ENCODE measurements at regions not wholly inside any gene's neighbourhood (a gene's known extent, or its start where the extent isn't known, plus 50 kb on each side); places are given as distances from the start of the nearest gene placed in this dataset.

DNA sequence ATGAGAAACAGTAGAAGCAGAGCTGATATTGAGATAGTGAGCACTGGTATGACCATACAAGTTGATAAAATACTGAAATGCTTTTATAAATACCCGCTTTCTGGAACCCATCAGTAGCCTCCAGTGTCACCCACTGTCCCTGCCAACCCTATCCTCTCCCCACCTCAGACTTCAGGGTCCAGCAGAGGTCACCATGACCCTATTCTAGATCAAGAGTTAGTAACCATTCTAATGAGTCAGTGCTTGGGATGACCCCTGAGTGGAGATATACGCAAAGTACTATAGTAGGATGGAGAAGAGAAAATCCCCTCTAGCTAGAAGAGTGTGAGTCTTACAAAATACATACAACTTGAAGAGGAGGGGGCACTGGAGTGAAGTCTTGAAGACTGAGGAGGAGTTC, 297.9 kb upstream of the BRINP1 start:
- DNase-seq, result no peak
- no peak overlapping the region for H2AK5ac ChIP-seq (ENCODE audit: low read length, severe bottlenecking)
- H3K23ac ChIP-seq (ENCODE audit: low read length in 2 of 2), result no peak overlapping the region
- no peak overlapping the region for H3K18ac ChIP-seq (ENCODE audit: low read depth in 1 of 2, low read length in 2 of 2)
- no peak overlapping the region for H2BK15ac ChIP-seq (ENCODE audit: low read depth, poor library complexity, severe bottlenecking)
- no peak overlapping the region for H2BK5ac ChIP-seq (ENCODE audit: low read depth, low read length, poor library complexity, severe bottlenecking)
- H3K27ac ChIP-seq (ENCODE audit: low read length, poor library complexity, severe bottlenecking), result no peak overlapping the region
- H3K79me1 ChIP-seq (replicated peaks; ENCODE audit: low read length, poor library complexity, severe bottlenecking), result no peaks in the 10 kb centered on the region
- no peak overlapping the region for H2BK12ac ChIP-seq (ENCODE audit: low read length in 2 of 2)
- no peaks in the 10 kb centered on the region for H3K27me3 ChIP-seq (ENCODE audit: control insufficient read depth in 1 of 2, insufficient read depth in 1 of 2, low read length in 2 of 2)
- H3K14ac ChIP-seq (ENCODE audit: low read length in 2 of 2), result no peak overlapping the region
- H3K9me3 ChIP-seq (ENCODE audit: control insufficient read depth, low read length), result no peaks in the 10 kb centered on the region
- H3K4me1 ChIP-seq (ENCODE audit: control insufficient read depth, insufficient read depth, low read depth, low read length), result no peaks in the 10 kb centered on the region
- H3K4ac ChIP-seq (ENCODE audit: low read depth in 1 of 2, low read length in 2 of 2), result no peak overlapping the region
- H4K8ac ChIP-seq (ENCODE audit: low read length), result no peak overlapping the region
- no peak overlapping the region for H3K4me3 ChIP-seq (ENCODE audit: insufficient read depth in 1 of 2, low read depth in 1 of 2, low read length in 2 of 2)
- no peak overlapping the region for H2AFZ ChIP-seq (ENCODE audit: low read depth, low read length)
- no peaks in the 10 kb centered on the region for H3K36me3 ChIP-seq (ENCODE audit: control insufficient read depth in 1 of 2, insufficient read depth in 2 of 2, low read depth in 1 of 2, low read length in 2 of 2)
- H2BK120ac ChIP-seq (ENCODE audit: low read depth, low read length), result no peak overlapping the region
- no peak overlapping the region for H3K4me2 ChIP-seq (ENCODE audit: low read length, poor library complexity, severe bottlenecking)
- 44% methylated on average over 2 of the region's 2 CpGs for WGBS
- H3K9ac ChIP-seq (ENCODE audit: low read length), result no peak overlapping the region
- no peak overlapping the region for H4K91ac ChIP-seq (ENCODE audit: low read length)

DNA sequence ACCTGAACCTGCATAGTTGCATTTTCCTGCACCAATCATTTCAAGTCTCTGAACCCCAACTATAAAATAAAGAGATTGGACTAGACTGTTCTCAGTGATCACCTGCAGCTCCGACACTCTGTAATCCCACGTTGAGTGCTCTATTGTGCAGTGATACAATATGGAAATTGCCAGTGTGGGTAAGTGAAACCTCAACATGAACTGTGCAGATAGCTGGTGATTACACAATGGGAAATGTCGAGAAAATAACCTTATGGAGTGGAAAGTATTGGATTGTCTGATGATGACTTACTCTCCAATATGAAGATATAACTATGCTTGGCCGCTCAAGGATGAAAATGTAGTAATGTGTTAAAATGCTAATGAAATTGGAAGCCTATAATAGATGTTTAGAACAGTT, 293.1 kb upstream of the BRINP1 start:
- no peak overlapping the region for H2AK5ac ChIP-seq (ENCODE audit: low read length, severe bottlenecking)
- no peak overlapping the region for H2BK15ac ChIP-seq (ENCODE audit: low read depth, poor library complexity, severe bottlenecking)
- H4K8ac ChIP-seq (ENCODE audit: low read length), result no peak overlapping the region
- H3K79me1 ChIP-seq (replicated peaks; ENCODE audit: low read length, poor library complexity, severe bottlenecking), result no peaks in the 10 kb centered on the region
- H2BK12ac ChIP-seq (ENCODE audit: low read length in 2 of 2), result no peak overlapping the region
- DNase-seq, result no peak
- no peak overlapping the region for H3K23ac ChIP-seq (ENCODE audit: low read length in 2 of 2)
- WGBS, result 60% methylated on average over 4 of the region's 4 CpGs
- H3K9ac ChIP-seq (ENCODE audit: low read length), result no peak overlapping the region
- H3K36me3 ChIP-seq (ENCODE audit: control insufficient read depth in 1 of 2, insufficient read depth in 2 of 2, low read depth in 1 of 2, low read length in 2 of 2), result no peaks in the 10 kb centered on the region
- no peak overlapping the region for H4K91ac ChIP-seq (ENCODE audit: low read length)
- no peak overlapping the region for H3K4me2 ChIP-seq (ENCODE audit: low read length, poor library complexity, severe bottlenecking)
- no peak overlapping the region for H2BK120ac ChIP-seq (ENCODE audit: low read depth, low read length)
- H3K9me3 ChIP-seq (ENCODE audit: control insufficient read depth, low read length), result no peaks in the 10 kb centered on the region
- H3K27ac ChIP-seq (ENCODE audit: low read length, poor library complexity, severe bottlenecking), result no peak overlapping the region
- no peak overlapping the region for H3K4me3 ChIP-seq (ENCODE audit: insufficient read depth in 1 of 2, low read depth in 1 of 2, low read length in 2 of 2)
- H3K4me1 ChIP-seq (ENCODE audit: control insufficient read depth, insufficient read depth, low read depth, low read length), result no peaks in the 10 kb centered on the region
- no peak overlapping the region for H2AFZ ChIP-seq (ENCODE audit: low read depth, low read length)
- H3K14ac ChIP-seq (ENCODE audit: low read length in 2 of 2), result no peak overlapping the region
- no peak overlapping the region for H2BK5ac ChIP-seq (ENCODE audit: low read depth, low read length, poor library complexity, severe bottlenecking)
- H3K27me3 ChIP-seq (ENCODE audit: control insufficient read depth in 1 of 2, insufficient read depth in 1 of 2, low read length in 2 of 2), result no peaks in the 10 kb centered on the region
- no peak overlapping the region for H3K18ac ChIP-seq (ENCODE audit: low read depth in 1 of 2, low read length in 2 of 2)
- no peak overlapping the region for H3K4ac ChIP-seq (ENCODE audit: low read depth in 1 of 2, low read length in 2 of 2)

DNA sequence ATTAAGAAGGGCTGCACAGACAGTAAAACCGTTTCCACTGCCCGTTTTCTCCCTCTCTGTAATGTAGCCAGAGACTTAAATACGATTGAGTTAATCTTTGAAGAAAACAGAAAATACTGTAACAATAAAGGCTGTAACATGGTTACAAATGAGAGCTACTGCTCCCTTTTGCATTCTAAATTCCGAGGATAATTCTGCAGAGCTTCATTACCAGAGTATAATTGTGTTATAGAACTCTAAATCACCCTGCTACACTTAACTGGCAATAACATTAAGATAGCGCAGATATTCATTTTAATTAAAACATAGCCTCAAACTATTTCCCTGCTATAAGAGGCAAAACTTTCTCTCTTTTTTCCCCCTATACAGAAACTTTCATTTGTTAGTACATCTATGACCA, 283.7 kb upstream of the BRINP1 start:
- Histone ChIP-seq H3K27me3 (ENCODE audit: control insufficient read depth in 1 of 2, insufficient read depth in 1 of 2, low read length in 2 of 2) (no peaks in the 10 kb centered on the region), H3K36me3 (ENCODE audit: control insufficient read depth in 1 of 2, insufficient read depth in 2 of 2, low read depth in 1 of 2, low read length in 2 of 2) (no peaks in the 10 kb centered on the region), H3K4me1 (ENCODE audit: control insufficient read depth, insufficient read depth, low read depth, low read length) (no peaks in the 10 kb centered on the region), H3K4me3 (ENCODE audit: insufficient read depth in 1 of 2, low read depth in 1 of 2, low read length in 2 of 2) (no peak overlapping the region), H2BK5ac (ENCODE audit: low read depth, low read length, poor library complexity, severe bottlenecking) (no peak overlapping the region), H3K23ac (ENCODE audit: low read length in 2 of 2) (no peak overlapping the region), H3K14ac (ENCODE audit: low read length in 2 of 2) (no peak overlapping the region), H3K79me1 (replicated peaks; ENCODE audit: low read length, poor library complexity, severe bottlenecking) (no peaks in the 10 kb centered on the region), H3K9me3 (ENCODE audit: control insufficient read depth, low read length) (no peaks in the 10 kb centered on the region), H2BK12ac (ENCODE audit: low read length in 2 of 2) (no peak overlapping the region), H2AFZ (ENCODE audit: low read depth, low read length) (no peak overlapping the region), H3K18ac (ENCODE audit: low read depth in 1 of 2, low read length in 2 of 2) (no peak overlapping the region), H3K9ac (ENCODE audit: low read length) (no peak overlapping the region), H2BK15ac (ENCODE audit: low read depth, poor library complexity, severe bottlenecking) (no peak overlapping the region), H3K4ac (ENCODE audit: low read depth in 1 of 2, low read length in 2 of 2) (no peak overlapping the region), H4K8ac (ENCODE audit: low read length) (no peak overlapping the region), H3K4me2 (ENCODE audit: low read length, poor library complexity, severe bottlenecking) (no peak overlapping the region), H2BK120ac (ENCODE audit: low read depth, low read length) (no peak overlapping the region), H2AK5ac (ENCODE audit: low read length, severe bottlenecking) (no peak overlapping the region), H4K91ac (ENCODE audit: low read length) (no peak overlapping the region), H3K27ac (ENCODE audit: low read length, poor library complexity, severe bottlenecking) (no peak overlapping the region)
- 69% methylated on average over 2 of the region's 5 CpGs for WGBS
- DNase-seq, result no peak

DNA sequence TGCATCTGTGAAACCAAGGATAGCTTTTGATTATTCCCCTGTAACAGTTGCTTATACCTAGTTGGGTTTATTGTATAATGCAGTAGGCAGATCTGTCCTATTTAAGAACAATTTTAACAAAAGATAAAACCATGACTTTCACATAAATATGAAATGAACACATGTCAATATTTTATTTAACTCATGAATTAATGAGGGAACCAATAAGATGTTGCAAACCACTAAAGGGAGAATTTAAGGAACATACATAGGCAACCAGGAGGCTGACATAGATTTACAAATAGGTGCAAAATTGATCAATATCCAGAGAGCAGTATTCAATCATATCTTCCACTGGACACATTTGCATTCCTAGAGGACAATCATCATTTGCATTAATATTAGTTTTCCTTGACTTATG, 280.0 kb upstream of the BRINP1 start:
- H3K4ac ChIP-seq (ENCODE audit: low read depth in 1 of 2, low read length in 2 of 2), result no peak overlapping the region
- H3K23ac ChIP-seq (ENCODE audit: low read length in 2 of 2), result no peak overlapping the region
- no peak for DNase-seq
- H2BK5ac ChIP-seq (ENCODE audit: low read depth, low read length, poor library complexity, severe bottlenecking), result no peak overlapping the region
- no peak overlapping the region for H3K4me3 ChIP-seq (ENCODE audit: insufficient read depth in 1 of 2, low read depth in 1 of 2, low read length in 2 of 2)
- no peaks in the 10 kb centered on the region for H3K79me1 ChIP-seq (replicated peaks; ENCODE audit: low read length, poor library complexity, severe bottlenecking)
- no peak overlapping the region for H3K14ac ChIP-seq (ENCODE audit: low read length in 2 of 2)
- H2BK15ac ChIP-seq (ENCODE audit: low read depth, poor library complexity, severe bottlenecking), result no peak overlapping the region
- no peak overlapping the region for H3K9ac ChIP-seq (ENCODE audit: low read length)
- H3K4me1 ChIP-seq (ENCODE audit: control insufficient read depth, insufficient read depth, low read depth, low read length), result no peaks in the 10 kb centered on the region
- no peak overlapping the region for H2AK5ac ChIP-seq (ENCODE audit: low read length, severe bottlenecking)
- H4K8ac ChIP-seq (ENCODE audit: low read length), result no peak overlapping the region
- H4K91ac ChIP-seq (ENCODE audit: low read length), result no peak overlapping the region
- H2BK120ac ChIP-seq (ENCODE audit: low read depth, low read length), result no peak overlapping the region
- no peak overlapping the region for H3K18ac ChIP-seq (ENCODE audit: low read depth in 1 of 2, low read length in 2 of 2)
- H3K27me3 ChIP-seq (ENCODE audit: control insufficient read depth in 1 of 2, insufficient read depth in 1 of 2, low read length in 2 of 2), result no peaks in the 10 kb centered on the region
- no peaks in the 10 kb centered on the region for H3K36me3 ChIP-seq (ENCODE audit: control insufficient read depth in 1 of 2, insufficient read depth in 2 of 2, low read depth in 1 of 2, low read length in 2 of 2)
- H3K4me2 ChIP-seq (ENCODE audit: low read length, poor library complexity, severe bottlenecking), result no peak overlapping the region
- H2AFZ ChIP-seq (ENCODE audit: low read depth, low read length), result no peak overlapping the region
- no peak overlapping the region for H3K27ac ChIP-seq (ENCODE audit: low read length, poor library complexity, severe bottlenecking)
- H2BK12ac ChIP-seq (ENCODE audit: low read length in 2 of 2), result no peak overlapping the region
- peaks cover 3% of the 10 kb centered on the region for H3K9me3 ChIP-seq (ENCODE audit: control insufficient read depth, low read length)

All from mesenchymal stem cell (in vitro differentiated cells and primary cell).